NCI-H2029 treated with DMSO at 0.1 percent for 48 hours (cell line): ENCODE measurements at regions not wholly inside any gene's neighbourhood (a gene's known extent, or its start where the extent isn't known, plus 50 kb on each side); places are given as distances from the start of the nearest gene placed in this dataset.

Experiments used
- DNase-seq: peaks from one replicate; lab custom pipeline; 2025; lab: John Stamatoyannopoulos, UW

DNA sequence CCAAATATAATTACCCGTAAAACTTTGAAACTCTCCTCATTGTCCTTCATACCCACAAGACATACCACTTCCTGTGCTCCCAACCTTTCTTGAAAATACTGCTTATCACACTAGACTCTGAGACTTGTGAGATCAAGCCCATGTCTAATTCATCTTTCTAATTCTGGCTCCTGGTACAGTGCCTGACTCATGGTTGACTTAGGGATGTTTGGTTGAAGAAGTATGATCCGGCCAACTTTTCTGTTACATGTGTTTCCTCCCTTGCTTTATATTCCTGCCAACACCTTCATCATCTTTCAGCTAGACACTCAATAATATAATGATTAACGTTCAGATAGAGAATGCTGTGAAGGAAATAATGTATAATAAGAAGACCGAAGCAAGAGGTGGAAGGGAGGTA, 58.2 kb downstream of the MEX3B start:
- no peak for DNase-seq

DNA sequence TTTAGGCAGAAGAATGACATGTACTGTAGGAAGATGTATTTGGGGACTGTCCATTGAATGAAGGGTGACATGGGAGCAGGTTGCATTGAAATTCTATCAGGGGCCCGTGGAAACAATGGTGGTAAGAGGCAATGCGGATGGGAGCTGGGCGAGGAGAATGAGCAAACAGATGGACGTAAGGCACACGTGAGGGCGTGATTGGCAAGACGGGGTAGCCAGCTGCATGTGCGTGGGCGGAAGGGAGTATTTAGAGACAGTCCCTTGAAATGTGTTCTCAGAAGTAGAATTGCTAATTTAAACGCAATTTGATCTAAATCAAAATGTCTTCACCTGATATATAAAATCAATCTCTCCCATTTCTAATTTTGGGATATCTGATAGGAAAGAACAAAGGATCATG, 62.3 kb downstream of the MEX3B start:
- DNase-seq, result no peak

DNA sequence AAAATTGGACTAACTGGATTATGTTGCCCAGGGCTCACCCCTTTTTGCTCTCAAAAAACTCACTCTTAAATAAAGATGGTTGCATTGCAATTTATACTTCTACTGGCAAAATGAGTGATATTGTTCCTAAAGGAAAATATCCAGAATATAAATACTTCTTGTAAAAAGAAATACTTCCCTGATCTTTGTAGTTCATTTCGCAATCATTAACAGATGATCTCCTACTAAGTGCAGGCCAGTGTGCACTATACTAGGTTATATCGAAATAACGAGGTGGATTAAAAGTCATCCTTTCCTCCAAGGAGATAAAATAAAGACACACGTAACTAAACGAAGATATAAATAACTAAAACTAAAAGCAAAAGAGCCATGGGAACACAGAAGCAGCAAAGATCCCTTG, 63.0 kb downstream of the MEX3B start:
- no peak for DNase-seq

- no peak for DNase-seq
Measured at GRCh38 chr15:81981908-81982307, 63.9 kb downstream of the MEX3B start.

- no peak for DNase-seq
Measured at GRCh38 chr15:81977464-81977863, 68.4 kb downstream of the MEX3B start.

GRCh38 chr15:81968691-81969090, 77.1 kb downstream of the MEX3B start:
- DNase-seq, result no peak

GRCh38 chr15:81966631-81967030, 79.2 kb downstream of the MEX3B start:
- no peak for DNase-seq

- DNase-seq, result no peak
Measured at GRCh38 chr15:81962482-81962881, 83.3 kb downstream of the MEX3B start.

DNA sequence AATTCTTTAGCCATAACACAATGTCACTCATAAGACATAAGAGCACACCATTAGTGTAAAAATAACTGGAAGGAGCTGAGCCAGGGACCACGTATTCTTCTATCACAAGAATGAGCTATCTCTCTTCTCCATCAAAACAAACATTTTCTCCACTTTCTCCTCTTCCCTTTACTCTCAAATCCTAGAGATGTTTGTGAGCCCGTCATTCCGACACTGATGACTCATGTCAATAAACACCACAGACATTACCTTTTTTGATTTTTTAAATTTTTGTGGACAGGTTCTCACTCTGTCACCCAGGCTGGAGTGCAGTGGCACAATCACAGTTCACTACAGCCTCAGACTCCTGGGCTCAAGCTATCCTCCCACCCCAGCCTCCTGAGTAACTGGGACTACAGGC, 86.6 kb downstream of the MEX3B start:
- DNase-seq, result no peak

- DNase-seq, result no peak
Measured at GRCh38 chr15:81957698-81958097, 88.1 kb downstream of the MEX3B start.

DNA sequence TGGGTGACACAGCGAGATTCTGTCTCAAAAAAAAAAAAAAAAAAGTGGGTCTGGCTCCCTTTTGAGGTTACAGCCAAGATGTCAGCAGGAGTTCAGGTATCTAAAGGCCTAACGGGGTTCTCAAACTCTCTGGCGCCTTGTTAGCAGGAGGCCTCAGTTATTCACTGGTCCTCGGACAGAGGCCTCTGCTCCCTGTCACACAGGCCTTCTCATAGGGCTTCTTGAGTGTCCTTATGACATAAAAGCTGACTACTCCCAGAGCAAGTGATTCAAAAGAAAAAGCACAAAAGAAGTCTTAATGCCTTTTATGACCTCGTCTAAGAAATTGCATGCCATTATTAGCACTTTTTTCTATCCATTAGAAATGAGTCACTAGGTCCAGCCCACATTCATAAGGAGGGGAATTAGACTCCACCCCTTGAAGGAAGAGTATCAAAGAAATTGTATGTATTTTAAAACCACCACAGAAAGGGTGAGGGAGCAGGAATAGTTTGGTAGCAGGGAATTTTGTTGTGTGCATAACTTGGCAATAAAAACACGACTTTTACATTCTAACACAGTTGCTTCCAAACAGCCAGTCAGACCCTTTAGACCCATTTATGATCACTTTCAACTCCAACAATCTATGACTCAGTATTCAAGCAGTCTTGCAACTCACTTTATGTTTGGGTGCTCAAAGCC, 90.3 kb downstream of the MEX3B start:
- no peak for DNase-seq

DNA sequence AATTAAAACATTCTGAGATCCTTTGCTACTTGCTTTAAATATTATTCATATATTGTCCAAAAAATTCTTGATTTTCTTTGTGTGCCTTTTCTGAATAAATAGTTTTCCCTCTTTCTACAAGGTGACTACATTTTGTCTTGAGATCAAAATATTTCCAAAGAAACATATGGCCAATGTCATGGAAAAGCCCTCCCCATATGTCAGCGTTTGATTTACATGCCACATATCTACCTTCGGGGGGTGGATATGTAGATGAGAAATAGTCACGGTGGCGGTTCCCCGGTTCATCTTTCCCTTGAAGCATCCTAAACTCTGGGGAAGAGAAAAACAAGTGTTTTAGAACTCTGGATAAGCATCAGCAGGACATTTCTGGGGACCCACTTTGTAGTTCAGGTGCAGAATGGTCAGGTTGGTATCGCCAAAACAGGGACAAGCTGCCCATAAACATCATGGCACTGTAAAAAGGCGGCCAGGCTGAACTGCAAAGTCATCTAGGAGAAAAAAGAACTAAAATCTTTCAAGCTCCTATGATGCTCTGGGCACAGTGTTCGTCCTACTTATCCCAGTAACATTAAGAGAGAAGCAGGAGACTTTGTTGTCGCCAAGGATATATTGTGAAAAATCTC, 91.5 kb downstream of the MEX3B start:
- no peak for DNase-seq

DNA sequence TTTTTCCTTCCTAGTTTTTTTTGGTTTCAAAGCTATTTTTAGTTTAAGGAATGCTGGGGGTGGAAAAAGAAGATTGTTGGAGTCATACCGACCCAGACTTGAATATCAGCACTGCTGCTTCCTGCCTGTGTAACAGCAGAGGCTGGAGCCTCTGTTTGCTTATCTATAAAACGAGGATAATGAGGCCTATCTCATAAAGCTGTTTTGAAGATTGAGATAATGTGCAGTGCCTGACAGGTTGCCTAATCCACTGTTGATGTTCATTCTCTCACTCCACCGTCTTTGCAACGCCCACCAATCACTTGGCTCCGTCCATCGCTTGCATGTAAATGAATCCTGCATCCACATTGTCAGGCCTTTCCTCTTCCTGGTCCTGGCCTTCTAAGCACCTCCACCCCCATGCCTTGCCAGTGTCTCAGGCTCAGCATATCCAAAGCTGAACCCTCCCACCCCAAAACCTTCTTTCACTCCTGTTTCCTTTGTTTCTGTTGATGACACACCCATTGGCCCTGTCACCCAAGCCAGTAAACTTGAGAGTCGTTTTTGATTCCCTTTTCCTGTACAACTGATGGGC, 94.9 kb downstream of the MEX3B start:
- DNase-seq, result no peak

DNA sequence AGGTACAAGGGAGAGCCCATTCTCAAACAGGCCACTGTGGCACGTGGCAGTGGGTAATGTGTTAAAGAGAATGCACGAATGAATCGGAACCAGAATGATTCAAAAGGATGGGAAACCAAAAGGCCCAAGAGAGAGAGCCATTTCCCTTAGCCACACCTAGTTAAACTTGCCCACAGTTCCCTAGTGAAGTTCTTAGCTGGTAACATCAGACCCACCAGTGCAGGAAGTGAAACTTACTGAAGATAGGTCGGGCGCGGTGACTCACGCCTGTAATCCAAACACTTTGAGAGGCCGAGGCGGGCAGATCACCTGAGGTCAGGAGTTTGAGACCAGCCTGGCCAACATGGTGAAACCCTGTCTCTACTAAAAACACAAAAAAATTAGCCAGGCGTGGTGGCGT, 97.1 kb downstream of the MEX3B start:
- no peak for DNase-seq

- no peak for DNase-seq
Measured at GRCh38 chr15:81948222-81948621, 97.6 kb downstream of the MEX3B start.

GRCh38 chr15:81947548-81947947, 98.3 kb downstream of the MEX3B start:
- DNase-seq, result no peak

- DNase-seq, result no peak
Measured at GRCh38 chr15:81945014-81945615, 100.7 kb downstream of the MEX3B start.

DNA sequence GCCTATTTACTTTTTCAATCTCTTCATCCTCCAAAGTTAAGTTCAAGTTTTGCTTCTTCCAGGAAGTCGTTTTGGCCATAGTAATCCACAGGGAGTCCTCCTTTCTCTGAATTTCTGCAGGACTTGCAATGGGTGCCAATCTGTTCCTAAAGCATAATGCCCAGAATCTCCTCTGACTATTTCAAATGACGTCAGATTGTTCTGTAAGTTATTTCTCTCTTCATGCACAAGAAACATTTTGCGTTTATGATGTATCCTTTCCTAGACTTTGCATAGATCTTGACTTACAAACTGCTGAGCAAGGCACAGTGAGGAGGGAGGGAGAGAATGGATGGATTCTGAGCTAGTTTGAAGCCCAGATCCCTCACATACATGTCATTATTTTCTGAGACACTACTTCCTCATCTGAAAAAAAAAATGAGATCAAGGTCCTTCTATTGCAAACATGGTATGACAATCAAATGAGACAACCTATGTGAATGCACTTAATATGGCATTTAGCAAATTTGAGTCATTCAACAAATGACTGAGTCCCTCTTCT, 103.1 kb downstream of the MEX3B start:
- no peak for DNase-seq

- DNase-seq, result no peak
Measured at GRCh38 chr15:81942157-81942556, 103.7 kb downstream of the MEX3B start.

DNA sequence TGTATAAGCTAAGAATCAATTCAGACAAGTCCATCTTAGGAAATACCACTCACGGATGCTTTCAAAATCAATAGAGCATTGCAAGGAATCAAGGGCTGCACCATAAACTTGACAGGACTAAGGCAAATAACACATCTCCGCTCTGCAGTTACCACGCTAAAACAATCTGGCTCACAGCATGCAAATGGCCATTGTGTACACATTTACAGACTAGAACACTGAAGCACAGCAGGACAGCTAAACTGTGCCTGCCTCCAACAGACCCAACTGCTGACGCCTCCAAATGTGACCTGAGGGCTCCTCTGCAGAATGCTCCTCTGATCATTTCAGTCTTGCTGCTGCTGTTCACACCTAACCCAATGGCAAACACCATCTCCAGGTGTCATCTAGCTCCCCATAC, 104.3 kb downstream of the MEX3B start:
- DNase-seq, result no peak

DNA sequence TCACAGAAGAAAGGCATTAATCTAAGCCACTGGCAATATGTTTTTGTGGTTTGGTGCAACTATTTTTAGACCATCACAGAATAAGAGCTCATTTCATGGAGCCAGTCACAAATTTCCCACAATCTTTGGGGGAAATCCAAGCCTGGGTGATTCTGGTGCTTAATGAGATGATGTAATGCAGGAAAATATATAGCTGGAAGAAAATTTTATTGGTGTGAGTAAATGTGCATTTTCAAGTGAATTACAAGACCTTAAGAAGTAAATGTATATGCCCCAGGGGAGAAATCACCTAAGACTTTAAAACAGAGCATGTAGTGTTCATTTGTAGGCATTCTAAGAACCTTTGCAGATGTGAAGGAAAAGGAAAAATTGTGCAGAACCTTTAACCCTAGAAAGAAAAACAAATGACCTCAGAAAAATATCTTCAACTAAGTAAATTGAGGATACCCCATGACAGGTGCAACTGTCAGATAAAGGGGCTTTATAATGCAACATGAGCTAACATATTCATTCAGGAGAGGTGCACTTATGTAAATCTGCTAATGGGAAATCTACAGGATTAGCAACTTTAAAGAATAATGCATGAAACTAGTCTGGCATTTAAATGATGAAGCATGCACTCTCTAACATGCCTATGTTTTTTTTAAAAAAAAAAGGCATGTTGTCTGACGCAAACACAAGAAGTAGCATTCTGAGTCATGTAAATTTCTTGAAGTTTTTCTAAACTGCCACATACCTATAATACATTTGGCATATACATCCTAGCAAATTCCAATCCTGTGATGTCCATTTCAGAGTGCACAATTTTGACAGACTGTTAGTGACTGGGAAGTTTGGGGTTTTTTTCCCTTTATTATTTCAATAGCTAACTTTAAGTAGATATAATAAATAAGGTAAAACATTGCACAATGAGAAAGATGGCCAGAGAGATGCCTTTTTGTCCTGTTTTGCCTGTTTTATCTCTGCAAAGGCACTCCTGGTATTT, 105.1 kb downstream of the MEX3B start:
- no peak for DNase-seq
